ENCODE measurements at regions not wholly inside any gene's neighbourhood (a gene's known extent, or its start where the extent isn't known, plus 50 kb on each side); places are given as distances from the start of the nearest gene placed in this dataset.

DNA sequence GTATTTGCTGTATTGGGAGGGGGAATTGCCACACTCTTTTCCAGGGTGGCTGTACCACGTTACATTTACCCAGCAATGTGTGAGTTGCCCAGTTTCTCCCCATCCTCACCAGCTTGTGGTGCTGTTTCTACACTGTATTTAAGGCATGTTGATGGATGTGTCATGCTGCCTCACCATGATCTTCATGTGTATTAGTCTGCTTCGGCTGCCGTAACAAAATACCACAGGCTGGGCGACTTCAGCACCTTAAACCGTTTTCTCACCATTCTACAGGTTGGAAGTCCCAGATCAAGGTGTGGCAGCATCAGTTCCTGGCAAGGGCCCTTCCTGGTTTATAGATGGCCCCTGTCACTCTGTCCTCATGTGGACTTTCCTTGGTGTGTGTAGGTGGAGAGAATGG is 169.7 kb downstream of the IGLL1 start:
- H4K8ac ChIP-seq (replicated peaks; ENCODE audit: insufficient read length, low read depth, low read length): no peak overlapping the region
- no peaks in the 10 kb centered on the region for H3K27me3 ChIP-seq (ENCODE audit: insufficient read depth, low read length)
- H3K27me3 Mint-ChIP-seq (ENCODE audit: low read depth): peaks cover 79% of the 10 kb centered on the region
- no peak overlapping the region for H3K27ac ChIP-seq (ENCODE audit: insufficient read length, low read depth, low read length)
- H2BK12ac ChIP-seq (ENCODE audit: insufficient read length, low read depth, low read length): no peak overlapping the region
- no peak overlapping the region for H4K91ac ChIP-seq (ENCODE audit: insufficient read length, low read depth, low read length)
- no peak overlapping the region for H3K18ac ChIP-seq (ENCODE audit: insufficient read length, low read depth, low read length)
- H4K20me1 ChIP-seq (ENCODE audit: control insufficient read depth, insufficient read depth, insufficient read length): no peaks in the 10 kb centered on the region
- H3K4me3 Mint-ChIP-seq: no peak overlapping the region
- TF ChIP-seq, protein P1, sequence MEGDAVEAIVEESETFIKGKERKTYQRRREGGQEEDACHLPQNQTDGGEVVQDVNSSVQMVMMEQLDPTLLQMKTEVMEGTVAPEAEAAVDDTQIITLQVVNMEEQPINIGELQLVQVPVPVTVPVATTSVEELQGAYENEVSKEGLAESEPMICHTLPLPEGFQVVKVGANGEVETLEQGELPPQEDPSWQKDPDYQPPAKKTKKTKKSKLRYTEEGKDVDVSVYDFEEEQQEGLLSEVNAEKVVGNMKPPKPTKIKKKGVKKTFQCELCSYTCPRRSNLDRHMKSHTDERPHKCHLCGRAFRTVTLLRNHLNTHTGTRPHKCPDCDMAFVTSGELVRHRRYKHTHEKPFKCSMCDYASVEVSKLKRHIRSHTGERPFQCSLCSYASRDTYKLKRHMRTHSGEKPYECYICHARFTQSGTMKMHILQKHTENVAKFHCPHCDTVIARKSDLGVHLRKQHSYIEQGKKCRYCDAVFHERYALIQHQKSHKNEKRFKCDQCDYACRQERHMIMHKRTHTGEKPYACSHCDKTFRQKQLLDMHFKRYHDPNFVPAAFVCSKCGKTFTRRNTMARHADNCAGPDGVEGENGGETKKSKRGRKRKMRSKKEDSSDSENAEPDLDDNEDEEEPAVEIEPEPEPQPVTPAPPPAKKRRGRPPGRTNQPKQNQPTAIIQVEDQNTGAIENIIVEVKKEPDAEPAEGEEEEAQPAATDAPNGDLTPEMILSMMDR (conservative IDR thresholded peaks at IDR 0.05): no peak
- no peaks in the 10 kb centered on the region for H3K36me3 Mint-ChIP-seq (ENCODE audit: insufficient read depth in 1 of 3, low read depth in 3 of 3)
- no peak overlapping the region for H3K27ac Mint-ChIP-seq
- no peak for DNase-seq
- H3K4me1 Mint-ChIP-seq: peaks cover 8 to 19% of the 10 kb centered on the region in 2 experiments
- no CpG with 5 or more reads among the region's 5 CpGs for WGBS (ENCODE audit: extremely low coverage, insufficient read length, low lambda C conversion rate)
- H3K79me1 ChIP-seq (ENCODE audit: insufficient read depth, low read depth, low read length, poor library complexity, severe bottlenecking): no peaks in the 10 kb centered on the region
- H3K9ac ChIP-seq (ENCODE audit: extremely low read depth, insufficient read length, low read length): no peak overlapping the region
- H2AFZ ChIP-seq (ENCODE audit: low read length): no peak overlapping the region
- no peak overlapping the region for H4K5ac ChIP-seq (ENCODE audit: insufficient read length, low read depth, low read length)
- no peak overlapping the region for H3K4ac ChIP-seq (ENCODE audit: low read depth, low read length)
- H2BK15ac ChIP-seq (ENCODE audit: low read depth, low read length): no peak overlapping the region
- H3K4me1 ChIP-seq (ENCODE audit: insufficient read depth, low read length): no peaks in the 10 kb centered on the region
- H3T11ph ChIP-seq (ENCODE audit: low read length): no peak overlapping the region
- no peak overlapping the region for H2BK5ac ChIP-seq (ENCODE audit: insufficient read length, low read length)
- H3K23me2 ChIP-seq (ENCODE audit: insufficient read length, low read depth, low read length, poor library complexity, severe bottlenecking): no peaks in the 10 kb centered on the region
- H3K9me3 Mint-ChIP-seq: no peaks in the 10 kb centered on the region
- no peak overlapping the region for H2BK120ac ChIP-seq (ENCODE audit: low read depth, low read length, poor library complexity, severe bottlenecking)
- H3K9me3 ChIP-seq (ENCODE audit: control insufficient read depth, low read depth, low read length): no peaks in the 10 kb centered on the region
- H3K56ac ChIP-seq (ENCODE audit: insufficient read length, low read depth, low read length): no peak overlapping the region
- no peak overlapping the region for H3K4me2 ChIP-seq (ENCODE audit: insufficient read depth, insufficient read length, low read length)
- no peaks in the 10 kb centered on the region for H3K79me2 ChIP-seq (ENCODE audit: insufficient read depth, low read length)
- H2AK5ac ChIP-seq (ENCODE audit: insufficient read length, low read length): no peak overlapping the region
- no peak overlapping the region for H3K23ac ChIP-seq (ENCODE audit: insufficient read length, low read depth, low read length)
- no peak overlapping the region for H2BK20ac ChIP-seq (ENCODE audit: low read depth, low read length, poor library complexity, severe bottlenecking)
- H3K14ac ChIP-seq (ENCODE audit: insufficient read depth, low read length): no peak overlapping the region

Measured in H9 (cell line).